H4 (cell line): ENCODE measurements at regions not wholly inside any gene's neighbourhood (a gene's known extent, or its start where the extent isn't known, plus 50 kb on each side); places are given as distances from the start of the nearest gene placed in this dataset.

ENCODE experiments used
- DNase-seq: peaks from one replicate; pipeline ENCODE4 v3.0.0-alpha.2; 2015; ENCODE audit warnings: low spot score

DNA sequence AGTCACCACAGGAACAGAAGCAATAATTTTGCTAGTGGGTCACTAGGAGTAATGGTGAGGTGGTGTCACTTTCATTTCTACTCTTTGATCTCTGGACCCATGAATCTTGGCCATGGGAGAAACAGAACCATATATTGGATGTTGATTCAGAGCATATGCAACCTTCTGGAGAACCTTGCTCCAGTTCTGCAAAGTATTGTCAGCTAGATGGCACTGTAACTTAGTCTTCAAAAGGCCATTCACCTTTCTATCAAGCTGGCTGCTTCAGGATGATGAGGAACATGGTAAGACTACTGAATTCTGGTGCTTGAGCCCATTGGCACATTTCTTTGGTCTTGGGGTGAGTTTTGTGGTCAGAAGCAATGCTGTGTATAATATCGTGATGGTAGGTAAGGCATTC is 129.1 kb upstream of the FBN2 start:
- DNase-seq, result no peak

DNA sequence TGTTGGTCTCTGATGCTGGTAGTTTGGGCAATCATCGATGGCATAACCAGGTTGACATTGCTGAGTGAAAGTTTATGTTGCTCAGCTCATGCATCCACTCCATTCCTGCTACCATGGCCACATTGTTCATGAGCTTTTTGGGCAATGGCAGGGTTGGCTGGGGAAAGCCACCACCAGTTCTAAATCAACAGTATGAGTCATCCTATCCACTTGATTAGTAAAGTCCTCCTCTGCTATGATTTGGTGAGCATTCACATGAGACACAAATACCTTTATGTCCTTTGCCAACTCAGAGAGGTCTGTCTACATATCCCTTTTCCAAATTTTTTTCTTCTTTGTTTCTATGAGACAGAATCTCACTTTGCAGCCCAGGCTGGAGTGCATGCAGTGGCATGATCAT is 129.7 kb upstream of the FBN2 start:
- no peak for DNase-seq

DNA sequence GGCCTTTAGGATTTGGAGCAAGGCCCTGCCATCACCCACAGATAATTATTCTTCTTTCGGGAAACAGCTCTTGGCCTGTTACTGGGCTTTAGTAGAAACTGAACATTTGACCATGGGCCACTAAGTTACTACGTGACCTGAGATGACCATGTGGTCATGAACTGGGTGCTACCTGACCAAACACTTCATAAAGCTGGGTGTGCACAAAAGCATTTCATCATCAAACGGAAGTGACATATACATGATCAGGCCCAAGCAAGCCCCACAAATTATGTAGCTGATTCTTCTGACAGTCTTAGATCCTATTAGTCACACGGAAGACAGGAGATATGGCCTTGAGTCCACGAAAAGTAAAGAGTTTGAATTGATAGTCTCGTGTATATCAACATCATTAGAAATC is 130.9 kb upstream of the FBN2 start:
- DNase-seq, result no peak

DNA sequence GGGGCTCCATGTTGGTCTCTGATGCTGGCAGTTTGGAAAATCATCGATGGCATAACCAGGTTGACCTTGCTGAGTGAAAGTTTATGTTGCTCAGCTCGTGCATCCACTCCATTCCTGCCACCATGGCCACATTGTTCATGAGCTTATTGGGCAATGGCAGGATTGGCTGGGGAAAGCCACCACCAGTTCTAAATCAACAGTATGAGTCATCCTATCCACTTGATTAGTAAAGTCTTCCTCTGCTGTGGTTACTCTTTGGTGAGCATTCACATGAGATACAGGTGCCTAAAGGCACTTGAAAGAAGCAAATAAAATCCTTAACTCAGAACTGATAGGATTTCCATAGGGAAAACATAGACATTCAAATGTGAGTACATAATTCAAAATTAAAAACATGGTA is 131.8 kb upstream of the FBN2 start:
- peak; percentile 73 for DNase-seq

DNA sequence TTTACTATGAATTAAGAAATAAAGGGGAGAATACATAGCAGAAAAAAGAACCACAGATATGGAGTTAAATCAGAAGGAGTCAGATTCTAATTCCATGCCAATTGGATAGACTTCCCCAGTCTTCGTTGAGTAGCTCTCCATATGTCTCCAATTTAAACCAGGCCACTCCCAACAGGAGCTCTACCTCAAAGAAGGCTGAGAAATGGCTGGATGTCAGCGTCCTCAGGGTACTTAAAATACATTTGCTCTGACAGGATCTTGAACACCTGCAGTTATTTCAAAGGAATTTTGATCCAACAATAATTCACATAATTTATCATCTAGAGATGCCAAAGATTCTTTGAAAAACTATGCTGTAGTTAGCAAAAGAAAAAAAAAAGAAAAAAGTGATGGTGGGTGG is 133.9 kb upstream of the FBN2 start:
- no peak for DNase-seq

DNA sequence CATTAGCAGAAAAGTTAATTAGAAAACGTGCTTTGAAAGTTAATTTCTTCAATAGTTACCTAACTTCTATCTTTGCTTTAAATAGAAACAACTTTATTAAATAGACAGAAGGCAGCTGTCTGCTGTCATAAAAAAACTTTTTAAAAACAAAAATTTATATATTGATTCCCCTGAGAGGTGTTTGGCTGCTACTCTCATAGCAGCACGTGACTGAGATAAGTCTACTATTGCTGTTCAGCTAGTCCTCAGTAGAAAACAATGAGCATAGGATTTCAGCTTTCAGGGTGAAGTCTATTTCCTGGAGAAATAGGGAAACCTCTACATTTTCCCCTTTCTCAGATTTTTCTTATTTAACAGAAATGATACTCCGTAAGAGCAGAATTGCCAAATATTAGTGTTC is 135.0 kb upstream of the FBN2 start:
- no peak for DNase-seq

DNA sequence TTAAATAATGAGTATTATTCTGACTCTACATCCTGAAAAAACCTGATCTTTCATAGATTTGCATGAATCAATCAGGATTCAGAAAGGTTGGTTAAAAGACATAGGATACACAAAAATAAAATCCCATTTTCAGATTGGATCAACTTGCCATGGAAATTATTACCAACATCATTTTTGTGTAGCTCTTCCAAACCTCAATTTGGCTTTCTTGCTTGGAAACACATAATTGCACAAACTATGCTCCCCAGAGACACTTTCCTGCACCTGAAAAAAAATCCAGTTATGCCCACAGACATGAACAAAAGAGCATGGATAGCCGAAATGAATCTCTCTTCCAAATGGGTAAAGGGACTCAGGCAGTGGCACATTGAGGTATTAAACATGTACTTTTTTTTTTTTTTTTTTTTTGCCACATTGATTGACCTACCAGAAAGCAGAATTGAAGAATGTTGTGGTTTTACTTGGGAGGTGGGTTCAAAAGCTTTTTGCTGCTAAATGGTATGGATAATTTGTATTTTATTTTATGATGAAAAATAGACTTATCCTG is 135.4 kb upstream of the FBN2 start:
- DNase-seq, result no peak

DNA sequence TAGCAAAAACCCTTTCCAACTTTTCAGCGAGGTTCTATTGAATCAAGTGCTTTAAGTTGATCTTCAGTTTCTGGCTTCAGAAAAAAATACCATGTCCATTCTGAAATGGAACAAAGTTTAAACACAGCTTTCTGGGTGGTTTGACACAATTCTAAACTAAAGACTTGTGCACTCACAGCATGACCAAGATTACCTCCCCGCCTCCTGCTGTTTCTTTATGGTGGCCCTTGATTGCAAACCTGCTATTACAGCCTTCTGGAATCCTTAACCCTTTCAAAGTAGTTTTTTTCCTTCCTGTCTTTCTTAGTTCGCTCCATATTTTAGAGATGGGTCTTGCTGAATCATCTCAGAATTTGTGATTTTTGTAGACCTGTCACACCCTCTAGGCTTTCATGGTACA is 135.9 kb upstream of the FBN2 start:
- no peak for DNase-seq

DNA sequence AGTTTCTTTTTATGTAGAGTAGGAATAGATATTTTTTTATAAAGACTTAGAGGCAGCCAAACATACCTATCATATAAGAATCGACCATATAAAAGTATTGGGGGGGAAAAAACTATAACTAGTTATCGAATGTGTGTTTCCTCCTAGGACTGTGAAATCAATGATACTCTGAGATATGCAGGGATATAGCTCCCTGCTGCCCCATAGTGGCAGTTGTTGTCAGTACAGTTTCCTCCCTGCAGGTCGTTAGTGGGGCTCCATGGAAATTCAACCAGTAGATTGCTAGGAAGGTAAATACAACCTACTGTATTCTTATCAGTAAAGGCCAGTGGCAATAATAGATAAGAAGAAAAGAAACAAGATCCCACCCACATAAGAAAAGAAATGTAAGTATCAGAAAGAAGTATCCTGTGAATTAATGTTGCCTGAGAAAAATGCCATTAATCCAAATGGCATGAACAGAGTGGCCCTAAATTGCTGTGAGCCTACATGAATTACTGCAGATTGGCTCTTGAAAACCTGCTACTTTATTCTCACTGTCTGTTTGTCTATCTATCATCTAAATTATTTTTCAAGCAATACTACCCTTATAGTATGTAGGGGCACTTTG is 136.9 kb upstream of the FBN2 start:
- peak; percentile 35 for DNase-seq

DNA sequence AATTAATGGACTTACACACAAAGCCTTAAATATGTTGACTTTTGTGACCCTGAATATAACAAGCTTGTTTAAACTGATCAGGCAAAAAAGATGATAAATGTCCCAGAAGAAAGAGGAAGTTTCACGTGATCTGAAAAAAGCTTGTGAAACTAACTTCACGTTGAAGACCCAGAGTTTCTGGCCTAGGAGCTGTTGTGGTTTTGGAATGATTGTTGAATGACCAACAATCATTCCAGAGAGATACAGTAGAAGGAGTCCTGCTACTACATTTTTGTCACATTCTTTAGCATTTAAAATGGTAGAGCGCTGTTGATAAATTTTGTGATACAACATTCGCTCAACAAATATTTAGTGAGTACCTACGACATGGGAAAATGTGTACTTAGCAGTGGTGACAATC is 143.1 kb upstream of the FBN2 start:
- no peak for DNase-seq

DNA sequence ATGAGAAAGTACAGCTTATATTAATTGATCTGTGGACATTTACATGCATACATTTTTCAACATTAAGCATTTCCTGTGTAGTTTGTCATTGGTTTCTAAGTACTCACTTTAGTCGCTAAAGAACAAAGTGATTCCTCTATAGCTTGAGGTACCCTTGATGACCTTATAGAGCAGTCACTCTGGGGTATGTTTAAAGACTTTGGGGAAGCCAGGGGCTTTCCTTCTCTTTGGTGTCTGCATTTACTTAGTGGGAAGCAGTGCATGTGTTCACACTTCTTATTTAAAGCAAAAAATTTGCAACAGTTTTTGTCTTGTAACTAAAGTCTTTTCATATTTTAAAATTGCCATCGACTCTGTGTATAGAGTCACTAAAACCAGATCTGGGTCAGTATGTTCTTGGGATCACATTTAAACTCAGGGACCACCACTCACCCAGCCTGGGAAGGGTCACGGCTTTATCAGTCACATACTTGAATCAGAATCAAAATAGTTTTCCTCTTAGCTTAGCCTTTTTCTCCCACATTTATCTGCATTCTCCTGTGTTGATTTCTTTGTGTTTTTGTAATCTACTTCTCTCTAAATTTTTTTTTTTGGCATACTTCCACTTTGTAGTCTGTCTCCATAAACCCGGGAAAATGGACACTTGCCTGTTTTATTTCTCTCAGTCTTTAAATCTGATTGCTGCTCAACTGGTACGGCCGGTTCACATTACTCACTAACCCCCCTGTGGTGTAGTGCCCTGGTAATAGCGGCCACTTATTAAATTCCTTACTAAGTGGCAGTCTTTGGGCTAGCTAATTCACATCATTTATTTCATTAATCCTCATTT is 143.9 kb upstream of the FBN2 start:
- DNase-seq, result no peak

DNA sequence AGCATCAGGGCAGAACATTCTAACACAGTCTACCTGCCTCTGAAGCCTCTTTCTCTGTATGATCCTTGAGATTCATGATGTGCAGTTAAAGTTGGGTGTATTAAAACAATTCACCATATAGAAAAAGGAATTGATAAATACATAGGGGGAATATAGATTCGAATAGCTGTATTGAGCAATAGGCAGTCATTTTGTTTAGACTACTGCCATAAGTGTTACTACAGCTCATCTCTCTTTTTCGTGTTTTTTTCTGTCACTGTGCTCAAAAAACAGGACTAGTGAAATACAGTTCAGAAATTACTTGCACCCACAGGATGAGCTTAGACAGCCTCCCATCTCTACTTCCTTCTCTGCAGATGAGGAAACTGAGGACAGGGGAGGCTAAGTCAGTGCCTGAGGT is 144.6 kb upstream of the FBN2 start:
- no peak for DNase-seq

DNA sequence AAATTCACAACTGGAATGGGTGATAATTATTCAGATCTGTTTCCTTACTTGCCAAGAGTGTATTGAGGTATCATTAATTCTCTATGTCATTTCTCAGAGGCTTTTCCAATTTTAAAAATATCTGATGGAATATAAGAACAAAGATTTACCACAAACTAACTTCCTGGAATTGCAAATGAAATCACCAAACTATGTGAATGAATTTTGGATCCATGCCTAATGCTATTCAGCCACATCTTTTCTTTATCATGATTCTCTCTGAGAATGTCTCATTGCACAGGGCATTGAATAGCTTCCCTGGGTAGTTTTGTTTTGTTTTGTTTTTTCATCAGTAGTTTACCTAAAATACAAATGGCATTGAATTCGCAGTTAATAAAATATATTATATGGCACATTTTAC is 146.9 kb upstream of the FBN2 start:
- DNase-seq, result no peak

DNA sequence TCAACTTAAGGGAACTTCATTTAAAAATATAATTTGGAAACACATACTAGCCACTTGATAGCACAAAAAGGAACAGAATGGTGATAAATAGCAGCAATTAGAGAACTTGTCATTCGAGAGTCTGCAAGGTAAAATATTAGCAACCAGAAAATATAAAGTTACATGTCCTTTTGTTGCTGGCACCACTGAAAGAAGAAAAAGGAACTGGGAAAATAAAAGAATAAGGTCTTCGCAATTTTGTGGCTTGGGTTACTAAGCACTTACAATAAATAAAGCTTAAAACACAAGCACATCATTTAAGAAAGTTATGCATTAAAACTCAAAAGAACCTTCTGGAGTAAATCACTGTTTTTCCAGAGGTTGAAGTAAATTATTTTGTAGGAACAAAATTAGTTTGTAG is 149.9 kb upstream of the FBN2 start:
- DNase-seq, result no peak

DNA sequence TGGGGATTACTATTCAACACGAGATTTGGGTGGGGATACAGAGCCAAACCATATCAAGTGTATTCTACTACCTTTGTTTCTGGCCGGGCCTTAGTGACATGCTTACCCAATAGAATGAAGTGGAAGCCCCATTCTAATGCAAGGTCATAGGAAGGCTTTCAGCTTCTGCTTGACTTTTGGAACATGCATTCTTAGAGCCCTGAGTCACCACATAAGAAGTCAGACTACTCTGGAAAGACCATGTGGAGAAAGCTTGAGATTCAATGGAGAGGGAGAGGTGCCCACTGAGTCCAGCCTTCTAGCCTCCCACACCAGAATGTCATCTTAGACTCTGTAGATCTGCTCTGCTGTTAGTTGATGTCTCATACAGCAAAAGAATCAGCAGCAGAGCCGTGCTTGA is 155.7 kb upstream of the FBN2 start:
- no peak for DNase-seq

DNA sequence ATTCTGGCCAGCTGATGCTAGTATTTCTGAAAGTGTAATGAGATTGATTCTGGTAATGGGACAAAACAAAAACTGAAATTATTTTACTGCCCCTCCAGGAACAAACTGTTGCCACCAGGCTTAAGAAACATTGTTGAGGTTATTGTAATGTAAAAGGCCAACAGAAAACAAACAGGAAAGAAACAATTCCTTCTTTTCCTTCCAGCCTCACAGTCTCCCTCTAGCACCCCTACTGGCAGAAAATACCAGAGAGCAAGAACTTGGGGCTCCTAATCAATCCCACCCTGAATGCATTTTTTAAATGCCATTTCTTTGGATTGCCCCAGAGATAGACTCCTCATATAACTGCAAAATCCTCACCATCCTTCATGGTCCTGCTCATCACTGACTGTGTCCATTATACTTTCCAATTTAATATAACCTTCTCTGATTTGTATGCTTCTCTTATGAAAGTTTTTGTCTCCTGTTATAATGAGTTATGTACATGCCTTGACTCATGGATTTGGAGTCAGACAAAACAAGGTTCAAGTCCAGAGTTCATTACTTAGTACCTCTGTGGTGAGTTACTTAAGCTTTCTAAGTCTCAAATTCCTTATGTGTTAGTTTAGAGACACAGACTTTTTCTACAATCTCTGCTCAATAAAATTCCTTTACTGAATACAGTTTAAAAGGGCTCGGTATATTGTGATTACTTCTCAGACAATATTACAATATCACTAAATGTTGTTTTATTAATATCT is 157.9 kb upstream of the FBN2 start:
- no peak for DNase-seq

DNA sequence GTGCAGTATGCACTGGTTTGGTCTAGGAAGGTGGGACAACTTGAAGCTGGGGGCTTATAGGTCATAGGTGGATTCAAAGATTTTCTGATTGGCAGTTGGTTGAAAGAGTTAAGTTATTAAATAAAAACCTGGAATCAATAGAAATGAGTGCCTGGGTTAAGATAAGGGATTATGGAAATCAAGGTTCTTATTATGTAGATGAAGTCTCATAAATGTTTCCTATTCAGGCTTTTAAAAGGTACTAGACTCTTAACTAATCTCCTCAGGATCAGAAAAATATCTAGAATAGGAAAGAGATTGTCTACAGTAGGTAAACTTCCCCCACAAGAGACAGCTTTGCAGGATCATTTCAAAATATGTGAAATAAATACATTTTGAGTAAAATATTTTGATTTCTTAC is 163.3 kb upstream of the FBN2 start:
- DNase-seq, result no peak

DNA sequence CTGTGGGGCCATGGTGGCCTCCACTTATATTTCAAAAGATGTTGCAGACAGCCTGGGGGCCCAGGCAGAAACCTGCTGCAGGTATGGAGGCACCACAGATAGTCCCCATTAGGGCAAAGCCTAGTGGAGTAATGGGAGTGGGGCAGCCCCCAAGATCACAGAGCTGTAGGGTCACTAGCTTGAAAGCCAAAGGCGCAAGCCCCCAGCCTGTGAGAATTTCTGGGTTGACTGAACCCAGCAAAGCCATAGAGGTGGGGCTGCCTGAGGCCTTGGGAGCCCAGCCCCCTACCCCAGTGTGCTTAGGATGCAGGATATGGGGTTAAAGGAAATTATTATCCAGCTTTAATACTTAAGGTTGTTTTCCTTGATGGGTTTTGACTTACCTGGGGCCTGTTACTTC is 165.3 kb upstream of the FBN2 start:
- no peak for DNase-seq

DNA sequence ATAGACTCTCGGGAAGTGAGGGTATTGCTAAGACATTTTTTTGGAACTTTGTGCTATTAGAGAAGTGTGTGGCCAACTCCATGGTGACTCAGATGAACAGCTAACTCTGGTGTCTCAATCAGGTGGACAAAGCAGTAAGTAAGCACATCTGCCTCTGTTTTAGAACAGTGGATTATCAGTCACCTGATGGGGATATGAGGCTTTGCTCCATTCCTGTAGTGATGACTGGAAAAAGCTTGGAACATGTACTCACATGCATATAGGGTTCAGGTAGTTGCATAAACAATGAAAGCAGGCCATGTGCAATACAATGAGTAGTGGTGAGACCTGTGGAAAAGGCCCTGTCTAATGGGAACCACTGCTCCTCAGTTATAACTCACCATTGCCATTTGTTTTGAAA is 168.2 kb upstream of the FBN2 start:
- no peak for DNase-seq

DNA sequence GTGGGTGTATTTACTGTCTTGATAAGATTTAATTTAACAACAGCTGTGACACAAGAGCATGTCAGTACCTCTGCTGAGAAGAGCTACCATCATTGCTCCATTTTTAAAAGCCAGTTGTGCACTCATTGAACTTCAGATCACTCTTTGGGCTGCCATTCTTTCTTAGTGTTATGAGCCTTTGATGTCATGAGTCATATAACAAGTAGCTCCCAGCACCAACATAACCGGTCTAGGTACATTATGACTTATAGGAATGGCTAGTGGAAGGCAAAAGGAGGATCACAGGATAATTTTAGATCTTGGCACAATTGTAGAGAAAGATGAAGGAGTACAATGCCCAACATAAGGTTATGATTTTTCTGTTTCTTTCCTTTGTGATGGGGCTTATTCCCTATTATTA is 170.8 kb upstream of the FBN2 start:
- DNase-seq, result no peak

DNA sequence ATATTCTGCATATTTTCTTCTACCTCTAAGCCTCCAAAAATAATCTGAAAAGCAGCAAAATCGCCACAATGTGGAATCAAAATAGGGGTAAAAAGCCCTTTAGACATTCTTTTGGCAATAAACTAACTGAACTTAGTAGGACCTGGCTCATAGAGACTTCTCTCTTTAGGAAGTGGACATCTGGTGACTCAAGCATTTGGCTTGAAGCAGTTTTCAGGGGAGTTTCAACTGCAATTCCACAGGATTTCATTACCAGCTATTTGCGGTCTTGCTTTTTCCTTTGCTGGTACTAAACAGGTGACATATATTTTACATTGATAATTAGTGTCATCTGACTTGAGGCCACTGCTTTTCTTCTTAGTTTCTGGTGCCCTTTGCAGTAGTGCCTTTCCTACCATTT is 173.2 kb upstream of the FBN2 start:
- DNase-seq, result no peak

DNA sequence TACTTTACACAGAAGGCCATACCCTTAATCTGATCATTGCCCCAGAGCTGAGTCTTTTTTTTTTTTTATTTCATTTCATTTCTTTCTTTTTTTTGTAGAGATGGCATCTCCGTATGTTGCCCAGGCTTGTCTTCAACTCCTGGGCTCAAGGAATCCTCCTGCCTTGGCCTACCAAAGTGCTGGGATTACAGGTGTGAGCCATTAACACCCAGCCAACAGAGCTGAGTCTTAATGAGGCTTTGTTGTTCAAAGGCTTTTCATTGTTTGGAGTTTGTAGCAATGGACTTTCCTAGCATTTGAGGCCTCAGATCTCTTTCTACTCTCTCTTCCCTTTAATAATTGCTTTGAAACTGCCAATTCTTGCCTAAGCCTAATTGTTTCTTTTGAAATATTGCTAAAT is 176.5 kb upstream of the FBN2 start:
- DNase-seq, result no peak

DNA sequence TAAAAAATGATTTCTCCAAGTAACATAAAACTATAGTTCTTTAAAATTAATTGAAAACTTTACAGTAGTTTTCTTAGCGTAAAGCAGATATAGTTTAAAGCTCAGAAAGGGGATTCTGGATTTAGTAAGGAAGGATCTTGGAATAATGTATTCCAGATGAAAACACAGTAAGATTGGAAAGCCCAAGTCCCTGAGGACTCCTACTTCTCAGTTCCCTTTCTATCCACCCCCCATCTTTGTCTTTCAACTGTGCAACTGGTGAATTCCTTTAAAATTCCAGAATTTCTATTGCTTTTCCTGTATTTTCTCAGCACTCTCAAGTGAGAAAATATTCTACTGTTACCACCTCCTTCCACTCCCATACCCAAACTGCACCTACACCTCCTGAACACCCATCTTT is 184.5 kb upstream of the FBN2 start:
- no peak for DNase-seq
